ENCODE measurements at regions not wholly inside any gene's neighbourhood (a gene's known extent, or its start where the extent isn't known, plus 50 kb on each side); places are given as distances from the start of the nearest gene placed in this dataset.

DNA sequence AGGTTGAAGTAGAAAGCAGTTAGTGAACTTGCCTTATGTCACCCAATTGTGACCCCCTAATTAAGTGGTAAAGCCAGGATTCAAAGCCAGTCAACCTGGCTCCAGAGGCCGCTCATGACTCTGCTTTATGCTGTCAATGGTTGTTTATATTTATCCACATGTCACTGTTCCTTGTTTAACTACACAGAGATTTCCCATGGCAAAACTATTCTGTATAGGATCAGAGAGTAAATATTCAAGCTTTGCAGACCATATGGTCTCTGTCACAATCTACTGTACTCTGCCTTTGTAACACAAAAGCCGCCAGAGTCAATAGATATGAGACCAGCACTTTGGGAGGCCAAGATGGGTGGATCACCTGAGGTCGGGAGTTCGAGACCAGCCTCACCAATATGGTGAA, 371.7 kb upstream of the PTBP2 start:
- TF ChIP-seq, protein P1, sequence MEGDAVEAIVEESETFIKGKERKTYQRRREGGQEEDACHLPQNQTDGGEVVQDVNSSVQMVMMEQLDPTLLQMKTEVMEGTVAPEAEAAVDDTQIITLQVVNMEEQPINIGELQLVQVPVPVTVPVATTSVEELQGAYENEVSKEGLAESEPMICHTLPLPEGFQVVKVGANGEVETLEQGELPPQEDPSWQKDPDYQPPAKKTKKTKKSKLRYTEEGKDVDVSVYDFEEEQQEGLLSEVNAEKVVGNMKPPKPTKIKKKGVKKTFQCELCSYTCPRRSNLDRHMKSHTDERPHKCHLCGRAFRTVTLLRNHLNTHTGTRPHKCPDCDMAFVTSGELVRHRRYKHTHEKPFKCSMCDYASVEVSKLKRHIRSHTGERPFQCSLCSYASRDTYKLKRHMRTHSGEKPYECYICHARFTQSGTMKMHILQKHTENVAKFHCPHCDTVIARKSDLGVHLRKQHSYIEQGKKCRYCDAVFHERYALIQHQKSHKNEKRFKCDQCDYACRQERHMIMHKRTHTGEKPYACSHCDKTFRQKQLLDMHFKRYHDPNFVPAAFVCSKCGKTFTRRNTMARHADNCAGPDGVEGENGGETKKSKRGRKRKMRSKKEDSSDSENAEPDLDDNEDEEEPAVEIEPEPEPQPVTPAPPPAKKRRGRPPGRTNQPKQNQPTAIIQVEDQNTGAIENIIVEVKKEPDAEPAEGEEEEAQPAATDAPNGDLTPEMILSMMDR (IDR thresholded peaks at IDR 0.05; ENCODE audit: insufficient read depth, low read length, poor library complexity, severe bottlenecking): no peak
- no peak overlapping the region for H3K4me3 ChIP-seq (ENCODE audit: low read depth, low read length)
- H3K27me3 ChIP-seq (ENCODE audit: control insufficient read depth, insufficient read depth, low read length): no peaks in the 10 kb centered on the region
- H3K36me3 ChIP-seq (ENCODE audit: control insufficient read depth, insufficient read depth, low read length): no peaks in the 10 kb centered on the region
- no peak for DNase-seq (ENCODE audit: low read depth)

DNA sequence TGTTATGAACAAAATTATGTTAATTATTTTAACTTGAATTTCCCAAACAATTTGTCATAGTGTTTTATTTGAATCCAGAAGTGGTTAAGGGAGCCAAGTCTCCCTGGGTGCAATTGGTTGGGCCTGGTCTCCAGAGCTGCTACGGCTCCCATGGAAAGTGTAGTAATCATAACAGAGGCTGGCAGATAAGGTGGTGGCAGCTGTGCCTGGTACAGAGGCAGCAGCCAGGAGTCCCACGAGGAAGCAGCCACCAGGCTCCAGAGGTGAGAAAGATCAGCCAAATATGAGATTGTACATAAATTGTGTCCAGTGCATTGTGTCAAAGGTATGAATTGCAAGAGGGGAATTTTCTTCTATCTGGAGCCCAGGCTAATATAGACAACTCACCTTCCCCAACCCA, 368.9 kb upstream of the PTBP2 start:
- DNase-seq (ENCODE audit: low read depth): no peak
- TF ChIP-seq, protein P1 (IDR thresholded peaks at IDR 0.05; ENCODE audit: insufficient read depth, low read length, poor library complexity, severe bottlenecking): no peak
- no peaks in the 10 kb centered on the region for H3K36me3 ChIP-seq (ENCODE audit: control insufficient read depth, insufficient read depth, low read length)
- no peak overlapping the region for H3K4me3 ChIP-seq (ENCODE audit: low read depth, low read length)
- H3K27me3 ChIP-seq (ENCODE audit: control insufficient read depth, insufficient read depth, low read length): no peaks in the 10 kb centered on the region

DNA sequence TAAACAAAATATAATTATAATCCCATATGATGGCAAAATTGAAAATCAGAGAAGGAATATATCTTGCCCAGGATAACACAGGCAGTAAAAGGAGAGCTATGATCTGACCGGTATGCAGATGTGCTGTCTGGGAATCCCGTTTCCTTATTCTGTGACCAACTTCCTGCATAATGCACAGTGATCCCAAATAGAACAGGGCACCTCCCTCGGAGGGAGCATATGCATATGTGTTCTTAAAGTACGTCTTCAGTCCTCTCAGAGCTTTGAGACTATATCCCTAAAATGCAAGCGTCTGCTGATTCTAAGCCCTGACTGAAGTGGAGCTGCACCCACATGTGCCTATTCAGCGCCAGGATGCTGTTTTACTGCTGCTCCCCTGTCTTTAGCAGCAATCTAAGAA, 366.1 kb upstream of the PTBP2 start:
- Histone ChIP-seq H3K36me3 (ENCODE audit: control insufficient read depth, insufficient read depth, low read length) (no peaks in the 10 kb centered on the region), H3K27me3 (ENCODE audit: control insufficient read depth, insufficient read depth, low read length) (no peaks in the 10 kb centered on the region), H3K4me3 (ENCODE audit: low read depth, low read length) (no peak overlapping the region)
- no peak for DNase-seq (ENCODE audit: low read depth)
- TF ChIP-seq, protein P1 (IDR thresholded peaks at IDR 0.05; ENCODE audit: insufficient read depth, low read length, poor library complexity, severe bottlenecking): no peak

DNA sequence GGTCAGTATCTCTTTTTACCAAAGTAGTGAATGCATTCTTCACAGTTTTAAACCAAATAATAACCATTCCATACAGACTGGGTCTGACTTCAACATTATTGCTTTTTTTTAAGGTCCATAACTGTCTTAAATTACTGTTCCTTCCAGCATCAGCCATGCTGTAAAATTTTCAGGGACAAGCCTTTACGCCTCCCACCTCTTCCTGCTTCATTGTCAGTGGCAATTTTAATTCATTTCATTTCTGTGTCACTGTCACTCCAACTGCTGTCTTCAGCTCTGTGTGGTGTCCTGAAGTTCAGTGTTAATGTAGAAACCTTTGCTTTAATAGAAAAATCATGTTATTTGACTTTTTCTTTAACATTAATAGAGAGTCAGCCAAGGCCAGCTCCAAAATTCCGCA, 365.6 kb upstream of the PTBP2 start:
- Histone ChIP-seq H3K4me3 (ENCODE audit: low read depth, low read length) (no peak overlapping the region), H3K27me3 (ENCODE audit: control insufficient read depth, insufficient read depth, low read length) (no peaks in the 10 kb centered on the region), H3K36me3 (ENCODE audit: control insufficient read depth, insufficient read depth, low read length) (no peaks in the 10 kb centered on the region)
- TF ChIP-seq, protein P1 (IDR thresholded peaks at IDR 0.05; ENCODE audit: insufficient read depth, low read length, poor library complexity, severe bottlenecking): no peak
- DNase-seq (ENCODE audit: low read depth): no peak

DNA sequence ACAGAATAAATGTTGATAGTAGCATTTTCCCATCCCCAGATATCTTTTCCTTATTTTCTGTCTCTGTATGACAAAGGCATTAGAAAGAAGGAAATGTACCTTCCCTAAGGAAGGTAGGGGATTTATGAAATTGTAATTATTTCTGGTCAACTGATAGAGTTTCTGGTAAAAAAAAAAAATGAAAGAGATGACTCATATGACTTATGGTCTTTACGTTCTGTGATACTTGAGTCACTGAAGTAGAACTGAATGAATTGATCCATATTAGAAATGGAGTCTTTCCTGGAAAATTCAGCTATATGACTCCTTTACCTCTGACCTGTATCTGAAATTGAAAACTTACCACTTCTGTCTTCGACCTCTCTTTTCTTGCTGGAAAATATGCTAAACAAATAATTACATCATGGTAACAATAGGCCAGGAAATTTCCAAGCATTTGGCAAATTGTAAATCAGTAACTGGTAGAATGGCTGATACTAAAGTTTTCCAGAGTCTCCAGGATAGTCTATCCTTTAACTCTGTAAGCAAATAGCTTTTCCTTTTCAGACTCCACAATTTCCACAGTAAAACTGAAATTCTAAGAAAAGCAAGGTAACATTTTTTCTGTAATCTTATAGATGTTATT, 364.3 kb upstream of the PTBP2 start:
- H3K27me3 ChIP-seq (ENCODE audit: control insufficient read depth, insufficient read depth, low read length): no peaks in the 10 kb centered on the region
- H3K36me3 ChIP-seq (ENCODE audit: control insufficient read depth, insufficient read depth, low read length): no peaks in the 10 kb centered on the region
- H3K4me3 ChIP-seq (ENCODE audit: low read depth, low read length): no peak overlapping the region
- DNase-seq (ENCODE audit: low read depth): no peak
- TF ChIP-seq, protein P1 (IDR thresholded peaks at IDR 0.05; ENCODE audit: insufficient read depth, low read length, poor library complexity, severe bottlenecking): no peak

DNA sequence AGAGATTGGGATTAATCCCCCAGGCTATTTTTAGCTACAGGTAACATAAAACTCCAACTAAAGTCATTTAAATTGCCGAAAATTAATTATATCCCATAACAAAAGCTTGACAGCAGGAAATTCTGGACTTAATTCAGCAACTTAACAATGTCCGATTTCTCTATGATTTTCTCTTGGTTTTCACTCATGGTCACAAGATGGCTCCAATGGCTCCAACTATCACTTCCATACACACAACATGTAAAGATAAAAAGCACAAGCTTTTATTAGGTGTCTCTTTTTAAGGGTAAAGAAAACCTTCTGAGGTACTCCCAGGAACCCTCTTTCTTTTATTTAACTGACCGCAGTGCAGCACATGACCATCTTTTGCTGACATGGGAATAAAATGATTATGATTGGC, 363.5 kb upstream of the PTBP2 start:
- TF ChIP-seq, protein P1 (IDR thresholded peaks at IDR 0.05; ENCODE audit: insufficient read depth, low read length, poor library complexity, severe bottlenecking): no peak
- DNase-seq (ENCODE audit: low read depth): no peak
- H3K36me3 ChIP-seq (ENCODE audit: control insufficient read depth, insufficient read depth, low read length): no peaks in the 10 kb centered on the region

More for the DNA sequence above, 363.5 kb upstream of the PTBP2 start:
- Histone ChIP-seq H3K27me3 (ENCODE audit: control insufficient read depth, insufficient read depth, low read length) (no peaks in the 10 kb centered on the region), H3K4me3 (ENCODE audit: low read depth, low read length) (no peak overlapping the region)
